ENCODE measurements at regions not wholly inside any gene's neighbourhood (a gene's known extent, or its start where the extent isn't known, plus 50 kb on each side); places are given as distances from the start of the nearest gene placed in this dataset.
"Not testable (repeated sequence)": the region's sequence is repeated elsewhere in the genome, so short reads cannot be mapped to it uniquely, and the experiment has no call there.

- DNase-seq (ENCODE audit: low read depth, low spot score), result no peak
Measured at GRCh38 chr15:58295637-58296215, 136.1 kb upstream of the LIPC start.

DNA sequence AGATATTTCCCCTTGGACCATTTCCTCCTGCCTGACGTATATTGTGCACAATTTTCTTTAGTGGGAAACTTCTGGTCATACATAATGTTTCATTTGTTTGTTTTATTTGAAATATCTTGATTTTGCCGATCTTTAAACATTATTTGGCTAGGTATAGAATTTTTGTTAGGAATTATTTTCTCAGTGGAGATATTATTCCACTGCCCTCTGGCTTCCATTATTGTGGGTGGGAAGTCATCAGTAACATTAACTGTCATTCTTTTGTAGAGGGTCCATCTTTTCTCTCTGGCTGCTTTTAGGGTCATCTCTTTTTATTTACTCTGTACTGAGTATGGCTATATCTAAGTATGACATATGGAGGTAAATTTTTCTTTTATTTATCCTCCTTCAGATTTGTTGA is 135.5 kb upstream of the LIPC start:
- DNase-seq (ENCODE audit: low read depth, low spot score), result no peak

- DNase-seq (ENCODE audit: low read depth, low spot score), result no peak
Measured at GRCh38 chr15:58297639-58298038, 134.2 kb upstream of the LIPC start.

DNA sequence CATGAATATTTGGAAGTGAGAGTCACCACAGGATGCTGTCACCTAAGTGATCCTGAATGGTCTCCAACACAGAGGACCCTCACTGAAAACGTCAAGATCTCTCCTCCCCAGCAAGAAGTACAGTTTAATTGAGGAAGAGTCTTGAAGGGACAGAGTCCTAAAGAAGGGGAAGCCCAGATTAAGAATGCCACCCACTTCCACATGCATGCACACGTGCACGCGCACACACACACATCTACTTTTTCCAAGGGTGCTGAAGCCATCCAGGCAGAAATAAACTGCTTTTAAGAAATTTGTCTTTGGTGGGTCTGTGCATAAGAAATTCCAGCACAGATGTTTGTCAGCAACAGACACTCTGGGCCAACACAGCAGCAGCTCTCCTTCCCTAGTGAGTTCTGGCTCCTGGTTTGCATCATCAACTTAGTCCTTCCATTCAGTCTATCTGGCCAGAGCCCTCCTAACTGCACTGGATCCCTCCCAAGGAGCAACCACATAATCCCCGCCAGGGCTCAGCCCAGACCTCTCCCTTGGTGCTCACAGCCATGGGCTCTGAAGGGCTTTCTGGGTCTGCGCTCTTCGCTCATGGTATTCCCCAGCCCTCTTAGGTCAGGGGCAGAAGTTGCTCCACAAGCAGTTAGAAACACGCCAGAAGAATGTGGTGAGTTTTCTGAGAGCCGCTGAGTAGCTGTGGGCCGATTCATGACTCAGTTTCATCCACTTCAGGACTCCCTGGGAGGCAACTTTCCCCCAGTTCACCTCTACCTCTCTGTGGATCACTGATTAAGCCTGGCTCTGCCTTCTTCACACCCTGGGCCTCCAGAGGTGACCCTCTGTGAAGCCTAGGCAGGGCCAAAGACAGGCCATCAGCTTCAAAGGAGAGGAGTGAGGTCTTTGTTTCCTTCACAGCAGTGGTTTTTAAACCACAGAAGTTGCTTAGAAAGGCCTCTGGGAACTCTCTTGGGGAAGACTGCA is 132.6 kb upstream of the LIPC start:
- no peak for DNase-seq (ENCODE audit: low read depth, low spot score)

- DNase-seq (ENCODE audit: low read depth, low spot score), result no peak
Measured at GRCh38 chr15:58302832-58303231, 129.0 kb upstream of the LIPC start.

- no peak for DNase-seq (ENCODE audit: low read depth, low spot score)
Measured at GRCh38 chr15:58303236-58303635, 128.6 kb upstream of the LIPC start.

DNA sequence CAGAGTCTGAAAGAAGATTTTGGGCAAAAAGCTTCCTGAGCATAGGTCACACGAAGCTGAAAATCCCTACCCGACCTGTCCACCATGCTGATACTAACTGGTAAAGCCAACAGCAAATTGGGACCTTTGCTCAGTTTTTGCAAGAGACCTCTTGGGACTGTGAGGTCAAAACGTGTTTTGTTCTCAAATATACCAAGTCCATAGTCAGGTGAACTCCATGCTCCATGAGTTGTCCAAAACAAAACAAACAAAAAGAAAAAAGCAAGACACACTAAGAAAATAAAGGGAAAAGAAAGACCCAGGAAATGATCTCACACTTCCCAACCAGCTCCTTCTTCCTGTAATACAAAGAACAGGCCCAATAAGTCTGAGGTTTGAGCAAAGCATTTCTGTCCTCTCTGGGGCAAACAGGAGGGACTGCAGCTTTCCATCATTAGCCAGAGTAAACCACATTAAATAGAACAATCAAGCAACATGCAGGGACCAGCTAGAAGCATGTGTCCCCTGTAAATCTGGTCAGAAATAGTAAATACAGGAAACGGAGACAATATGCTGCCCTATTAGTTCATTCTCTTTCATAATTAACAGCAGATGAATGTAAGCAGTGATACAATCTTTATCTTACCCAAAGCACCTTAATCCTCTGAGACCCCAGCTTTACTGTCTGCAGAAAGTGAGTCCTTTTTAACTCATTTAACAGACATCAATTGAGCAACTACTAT is 125.0 kb upstream of the LIPC start:
- DNase-seq (ENCODE audit: low read depth, low spot score), result no peak

DNA sequence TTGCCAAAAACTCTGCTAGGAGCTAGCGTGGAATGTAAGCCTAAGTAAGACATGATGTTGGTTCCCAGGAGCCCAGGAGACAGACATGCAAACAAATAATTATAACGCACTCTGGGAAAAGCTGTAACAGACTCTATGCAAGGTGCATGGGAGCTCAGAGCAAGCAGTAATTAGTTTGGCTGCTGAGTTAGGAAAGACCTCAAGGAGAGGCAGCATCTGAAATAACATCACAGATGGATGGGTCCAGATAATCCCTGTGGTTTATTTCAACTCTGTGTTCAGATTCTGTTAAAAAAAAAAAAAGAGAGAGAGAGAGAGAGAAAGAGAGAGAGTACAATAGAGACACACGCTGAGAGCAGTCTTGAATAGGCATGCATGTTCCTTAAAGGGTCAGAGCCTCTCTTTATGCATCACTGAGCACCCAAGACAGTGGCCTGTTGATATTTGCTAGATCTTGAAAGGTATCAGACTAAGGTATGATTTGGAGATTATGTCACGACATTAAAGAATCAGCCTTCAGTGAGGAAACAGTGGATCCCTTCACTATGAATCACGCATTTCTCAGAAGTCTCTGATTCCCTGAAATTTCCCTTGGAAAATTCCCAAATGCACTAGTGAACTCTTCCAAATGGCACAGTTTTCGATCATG is 124.4 kb upstream of the LIPC start:
- no peak for DNase-seq (ENCODE audit: low read depth, low spot score)

- DNase-seq (ENCODE audit: low read depth, low spot score), result no peak
Measured at GRCh38 chr15:58308742-58309355, 122.9 kb upstream of the LIPC start.

DNA sequence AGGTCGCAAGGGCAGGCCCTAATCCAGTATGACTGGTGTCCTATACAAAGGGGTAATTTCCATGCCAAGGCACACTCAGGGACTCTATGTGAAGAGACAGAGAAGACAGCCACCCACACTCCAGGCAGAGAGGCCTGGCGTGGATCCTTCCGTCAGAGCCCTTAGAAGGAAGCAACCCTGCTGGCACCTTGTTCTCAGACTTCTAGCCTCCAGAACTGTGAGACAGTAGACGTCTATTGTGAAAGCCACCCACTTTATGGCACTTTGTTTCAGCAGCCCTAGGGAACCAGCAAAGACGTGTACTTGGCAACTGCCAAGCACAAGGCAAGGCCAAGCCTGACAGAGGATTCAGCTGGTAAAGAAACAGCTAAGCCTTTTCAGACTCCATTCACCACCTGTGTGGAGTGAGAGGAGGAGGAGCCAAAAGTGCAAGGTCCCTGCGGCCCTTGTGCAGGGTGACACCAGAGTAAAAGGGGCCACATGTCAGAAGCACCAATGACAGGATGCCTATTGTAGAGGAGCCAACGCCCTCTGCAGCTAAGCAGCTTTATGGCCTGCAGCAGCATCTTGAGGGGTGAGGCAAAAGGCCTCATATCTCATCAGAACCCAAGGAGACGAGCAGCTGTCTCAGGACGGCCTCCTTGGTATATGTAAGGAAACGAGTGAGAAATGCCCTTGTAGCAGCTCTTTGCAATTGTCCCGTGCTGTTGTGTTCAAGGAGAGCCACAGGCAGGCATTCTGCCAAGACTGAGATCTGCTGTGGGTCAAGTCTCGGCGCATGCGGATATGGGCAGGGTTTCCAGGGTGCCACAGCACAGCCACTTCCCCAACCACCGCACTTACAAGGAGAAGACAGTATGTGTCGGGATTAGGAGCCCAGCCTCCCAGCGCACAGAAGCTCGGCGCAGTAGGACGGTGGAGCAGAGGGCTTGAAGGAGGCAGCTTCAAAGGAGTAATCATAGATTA is 121.5 kb upstream of the LIPC start:
- DNase-seq (ENCODE audit: low read depth, low spot score), result no peak

DNA sequence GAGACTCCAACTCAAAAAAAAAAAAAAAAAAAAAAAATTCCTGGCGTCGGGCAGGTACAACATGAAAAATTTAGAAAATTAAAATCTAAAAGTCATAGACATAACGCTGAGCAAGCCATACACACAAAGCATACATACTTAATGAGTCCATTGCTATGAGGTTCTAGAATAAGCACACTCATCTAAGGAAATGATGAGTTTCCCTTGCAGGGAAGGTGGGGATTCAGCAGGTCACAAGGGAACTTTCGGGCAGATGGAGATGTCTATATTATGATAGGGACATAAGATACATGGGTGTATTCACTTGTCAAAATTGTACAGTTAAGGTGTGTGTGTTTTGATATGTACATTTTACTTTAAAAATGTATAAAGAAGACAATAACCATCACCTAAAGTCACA is 120.2 kb upstream of the LIPC start:
- no peak for DNase-seq (ENCODE audit: low read depth, low spot score)

DNA sequence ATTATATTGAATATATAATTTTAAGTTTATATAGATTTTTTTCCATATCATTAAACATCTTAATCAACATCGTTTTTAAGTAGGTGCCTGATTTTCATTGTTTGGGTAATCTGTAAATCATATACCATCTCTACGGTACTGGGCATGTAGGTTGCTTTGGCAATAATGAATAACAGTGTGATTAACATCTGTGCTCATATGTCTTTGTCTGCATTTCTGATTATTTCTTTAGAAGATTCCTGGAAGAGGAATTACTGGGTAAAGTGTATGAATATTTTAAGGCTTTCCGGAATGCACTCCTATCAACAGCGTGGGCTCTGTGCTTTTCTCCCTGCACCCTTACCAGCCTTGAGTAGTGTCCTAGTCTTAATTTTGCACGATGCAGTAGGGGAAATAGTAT is 119.8 kb upstream of the LIPC start:
- no peak for DNase-seq (ENCODE audit: low read depth, low spot score)

DNA sequence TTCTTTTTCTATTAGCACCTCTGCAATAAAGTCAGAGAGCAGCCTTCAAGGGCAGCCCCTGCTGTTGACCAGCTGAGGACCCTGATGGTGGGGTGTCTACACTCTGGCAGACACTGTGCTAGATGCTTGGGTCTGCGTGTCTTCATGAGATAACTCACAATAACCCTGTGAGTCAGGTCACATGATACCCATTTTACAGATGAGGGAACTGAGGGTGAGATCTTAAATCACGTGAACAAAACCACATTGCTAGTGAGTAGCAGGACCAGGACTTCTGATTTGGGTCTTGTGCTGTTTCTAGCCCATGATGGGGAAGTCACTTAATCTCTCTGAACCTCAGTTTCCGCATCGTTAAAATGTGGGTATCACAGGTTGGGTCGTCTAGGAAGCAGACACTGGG is 118.5 kb upstream of the LIPC start:
- DNase-seq (ENCODE audit: low read depth, low spot score), result no peak

GRCh38 chr15:58313810-58314592 is 117.8 kb upstream of the LIPC start:
- DNase-seq (ENCODE audit: low read depth, low spot score), result no peak

DNA sequence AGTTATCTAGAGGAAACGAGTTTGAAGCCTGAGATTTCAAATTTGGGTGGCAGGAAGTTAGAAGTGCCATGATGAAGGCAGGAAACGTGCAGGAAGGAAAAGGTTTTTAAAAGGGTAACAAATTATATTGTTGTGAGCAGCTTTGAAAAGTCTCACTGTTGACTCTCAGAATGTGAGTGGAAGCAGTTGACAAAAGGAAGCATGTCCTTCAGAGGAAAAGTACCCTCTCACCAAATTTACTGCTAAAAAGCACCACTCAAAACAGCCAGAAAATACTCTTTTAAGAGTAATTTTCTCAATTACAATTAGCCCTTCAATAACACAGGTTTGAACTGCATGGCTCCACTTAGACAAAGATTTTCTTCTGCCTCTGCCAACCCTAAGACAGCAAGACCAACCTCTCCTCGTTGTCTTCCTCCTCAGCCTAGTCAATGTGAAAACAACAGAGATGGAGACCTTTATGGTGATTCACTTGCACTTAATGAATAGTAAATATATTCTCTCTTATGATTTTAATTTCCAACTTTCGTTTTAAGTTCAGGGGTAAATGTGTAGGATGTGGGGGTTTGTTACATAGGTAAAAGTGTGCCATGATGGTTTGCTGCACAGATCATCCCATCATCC is 117.1 kb upstream of the LIPC start:
- DNase-seq (ENCODE audit: low read depth, low spot score), result no peak

DNA sequence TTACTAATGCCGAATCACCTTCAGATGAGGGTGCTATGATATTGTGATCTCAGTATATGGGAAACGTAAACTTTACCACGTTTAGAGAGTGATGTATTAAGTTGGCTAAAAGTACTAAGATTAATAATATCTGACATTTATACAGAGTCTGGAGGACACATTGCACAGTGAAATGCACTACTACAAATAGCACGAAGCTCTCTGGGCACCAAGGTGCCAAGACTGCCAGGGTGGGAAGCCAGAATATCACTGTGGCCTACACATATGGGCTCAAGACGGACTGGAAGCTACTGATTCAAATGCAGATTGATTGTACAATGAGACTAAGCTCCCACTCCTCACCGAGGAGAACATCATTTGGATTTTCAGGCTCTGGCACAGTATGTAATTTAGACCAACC is 113.3 kb upstream of the LIPC start:
- DNase-seq (ENCODE audit: low read depth, low spot score), result no peak

DNA sequence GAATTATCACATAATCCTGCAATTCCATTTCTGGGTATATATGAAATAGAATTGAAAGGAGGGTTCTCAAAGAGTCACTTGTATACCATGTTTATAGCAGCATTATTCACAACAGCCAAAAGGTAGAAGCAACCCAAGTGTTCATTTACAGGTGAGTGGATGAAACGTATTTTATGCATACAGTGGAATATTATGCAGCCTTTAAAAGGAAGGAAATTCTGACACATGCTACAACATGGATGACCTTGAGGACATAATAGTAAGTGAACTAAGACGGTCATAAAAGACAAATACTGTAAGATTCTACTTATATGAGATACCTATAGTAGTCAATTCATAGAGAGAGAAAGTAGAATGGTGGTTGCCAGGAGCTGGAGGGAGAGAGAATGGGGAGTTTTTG is 110.8 kb upstream of the LIPC start:
- no peak for DNase-seq (ENCODE audit: low read depth, low spot score)

DNA sequence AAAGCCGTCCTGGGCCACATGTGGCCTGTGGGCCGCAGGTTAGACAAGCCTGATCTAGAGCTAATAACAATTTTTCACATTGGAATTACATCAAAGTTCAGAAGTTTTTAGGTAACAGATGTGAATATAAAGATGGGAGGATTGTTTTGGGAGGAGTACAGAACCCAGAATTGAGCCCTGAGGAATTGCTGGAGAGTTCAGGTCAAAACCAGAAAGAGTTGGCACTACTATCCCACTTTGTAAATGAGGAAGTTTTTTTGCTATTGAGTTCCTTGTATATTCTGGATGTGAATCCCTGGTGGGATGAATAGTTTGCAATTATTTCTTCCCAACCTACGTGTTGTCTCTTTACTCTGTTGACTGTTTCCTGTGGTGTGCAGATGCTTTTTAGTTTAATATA is 109.5 kb upstream of the LIPC start:
- DNase-seq (ENCODE audit: low read depth, low spot score), result no peak

DNA sequence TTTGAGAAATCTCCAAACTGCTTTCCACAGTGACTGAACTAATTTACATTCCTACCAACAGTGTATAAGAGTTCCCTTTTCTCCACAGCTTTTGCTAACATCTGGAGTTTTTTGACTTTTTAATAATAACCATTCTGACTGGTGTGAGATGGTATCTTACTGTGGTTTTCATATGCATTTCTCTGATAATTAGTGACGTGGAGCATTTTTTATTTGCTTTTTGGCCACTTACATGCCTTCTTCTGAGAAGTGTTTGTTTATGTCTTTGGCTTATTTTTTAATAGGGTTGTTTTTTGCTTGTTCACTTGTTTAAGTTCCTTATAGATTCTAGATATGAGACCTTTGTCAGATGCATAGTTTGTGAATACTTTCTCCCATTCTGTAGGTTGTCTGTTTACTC is 108.5 kb upstream of the LIPC start:
- not testable (repeated sequence) for DNase-seq (ENCODE audit: low read depth, low spot score)
